H9 (cell line): ENCODE measurements at regions not wholly inside any gene's neighbourhood (a gene's known extent, or its start where the extent isn't known, plus 50 kb on each side); places are given as distances from the start of the nearest gene placed in this dataset.

Experiments used
- DNase-seq: peaks from one replicate; pipeline ENCODE4 v3.0.0-alpha.2; 2017
- H2AFZ ChIP-seq: one replicate; pipeline ENCODE4 v1.6.1; 2013; ENCODE audit warnings: mild to moderate bottlenecking, low read length, control low read depth, moderate library complexity
- H2AK5ac ChIP-seq: 2 replicates; pipeline ENCODE4 v1.6.1; 2013; ENCODE audit warnings: low read length, control low read depth, mixed read lengths; ENCODE audit not compliant: insufficient read length
- H2BK120ac ChIP-seq: one replicate; pipeline ENCODE4 v1.6.1; 2013; ENCODE audit warnings: low read depth, mild to moderate bottlenecking, low read length, control low read depth, inconsistent platforms; ENCODE audit not compliant: poor library complexity, severe bottlenecking
- H2BK12ac ChIP-seq: 2 replicates; pipeline ENCODE4 v1.6.1; 2013; ENCODE audit warnings: low read length, control low read depth, mixed read lengths, low read depth; ENCODE audit not compliant: insufficient read length
- H2BK15ac ChIP-seq: 2 replicates; pipeline ENCODE4 v1.6.1; 2013; ENCODE audit warnings: low read depth, low read length, control low read depth
- H2BK20ac ChIP-seq: one replicate; pipeline ENCODE4 v1.6.1; 2013; ENCODE audit warnings: low read depth, mild to moderate bottlenecking, low read length, control low read depth, inconsistent platforms; ENCODE audit not compliant: poor library complexity, severe bottlenecking
- H2BK5ac ChIP-seq: 2 replicates; pipeline ENCODE4 v1.6.1; 2013; ENCODE audit warnings: low read length, control low read depth, mixed read lengths; ENCODE audit not compliant: insufficient read length
- H3K14ac ChIP-seq: 2 replicates; pipeline ENCODE4 v1.6.1; 2013; ENCODE audit warnings: low read length, control low read depth; ENCODE audit not compliant: insufficient read depth
- H3K18ac ChIP-seq: 2 replicates; pipeline ENCODE4 v1.6.1; 2013; ENCODE audit warnings: low read depth, mild to moderate bottlenecking, mixed read lengths, low read length, control low read depth; ENCODE audit not compliant: insufficient read length
- H3K23ac ChIP-seq: 2 replicates; pipeline ENCODE4 v1.6.1; 2013; ENCODE audit warnings: low read length, control low read depth, mixed read lengths, low read depth; ENCODE audit not compliant: insufficient read length
- H3K23me2 ChIP-seq: 2 replicates; pipeline ENCODE4 v1.6.1; 2013; ENCODE audit warnings: low read depth, mild to moderate bottlenecking, mixed read lengths, low read length, control low read depth; ENCODE audit not compliant: insufficient read length, poor library complexity, severe bottlenecking
- H3K27ac ChIP-seq: 2 replicates; pipeline ENCODE4 v1.5.1; 2013; ENCODE audit warnings: low read length, control low read depth, mixed read lengths, low read depth; ENCODE audit not compliant: insufficient read length
- H3K27me3 ChIP-seq: 2 replicates; pipeline ENCODE4 v1.6.1; 2013; ENCODE audit warnings: low read length, control low read depth, inconsistent platforms; ENCODE audit not compliant: insufficient read depth
- H3K4ac ChIP-seq: 2 replicates; pipeline ENCODE4 v1.6.1; 2013; ENCODE audit warnings: low read depth, mild to moderate bottlenecking, control low read depth, inconsistent platforms, low read length, moderate library complexity
- H3K4me1 ChIP-seq: 2 replicates; pipeline ENCODE4 v1.6.1; 2013; ENCODE audit warnings: low read length, control low read depth, inconsistent platforms; ENCODE audit not compliant: insufficient read depth
- H3K4me2 ChIP-seq: 2 replicates; pipeline ENCODE4 v1.6.1; 2013; ENCODE audit warnings: low read length, control low read depth, mixed read lengths; ENCODE audit not compliant: insufficient read length, insufficient read depth
- H3K56ac ChIP-seq: 2 replicates; pipeline ENCODE4 v1.6.1; 2013; ENCODE audit warnings: low read depth, mild to moderate bottlenecking, mixed read lengths, low read length, control low read depth; ENCODE audit not compliant: insufficient read length
- H3K79me1 ChIP-seq: 2 replicates; pipeline ENCODE4 v1.6.1; 2013; ENCODE audit warnings: low read depth, mild to moderate bottlenecking, moderate library complexity, low read length, control low read depth, inconsistent platforms; ENCODE audit not compliant: insufficient read depth, poor library complexity, severe bottlenecking
- H3K79me2 ChIP-seq: 2 replicates; pipeline ENCODE4 v1.6.1; 2013; ENCODE audit warnings: low read length, control low read depth, inconsistent platforms; ENCODE audit not compliant: insufficient read depth
- H3K9ac ChIP-seq: 2 replicates; pipeline ENCODE4 v1.6.1; 2013; ENCODE audit warnings: low read length, control low read depth, mixed read lengths; ENCODE audit not compliant: insufficient read length; ENCODE audit errors: extremely low read depth
- H3K9me3 ChIP-seq: one replicate; pipeline ENCODE4 v1.6.1; 2013; ENCODE audit warnings: low read depth, low read length, inconsistent platforms; ENCODE audit not compliant: control insufficient read depth
- H3T11ph ChIP-seq: one replicate; pipeline ENCODE4 v1.6.1; 2013; ENCODE audit warnings: mild to moderate bottlenecking, low read length, control low read depth, inconsistent platforms
- H4K20me1 ChIP-seq: one replicate; pipeline ENCODE4 v1.6.1; 2013; ENCODE audit not compliant: control insufficient read depth, insufficient read length, insufficient read depth
- H4K5ac ChIP-seq: 2 replicates; pipeline ENCODE4 v1.6.1; 2013; ENCODE audit warnings: low read depth, mild to moderate bottlenecking, mixed read lengths, low read length, control low read depth; ENCODE audit not compliant: insufficient read length
- H4K8ac ChIP-seq: replicated peaks from 2 replicates; pipeline ENCODE4 v1.6.1; 2013; ENCODE audit warnings: low read length, control low read depth, mixed read lengths, low read depth; ENCODE audit not compliant: insufficient read length
- H4K91ac ChIP-seq: 2 replicates; pipeline ENCODE4 v1.6.1; 2013; ENCODE audit warnings: low read depth, mild to moderate bottlenecking, moderate library complexity, mixed read lengths, low read length, control low read depth; ENCODE audit not compliant: insufficient read length
- H3K27ac Mint-ChIP-seq, 3 experiments: 2 replicates in 2 of 3; 3 replicates in 1 of 3; pipeline ENCODE4 v1.8.0; 2020 to 2021; ENCODE audit warnings: mixed read lengths in 3 of 3, mild to moderate bottlenecking in 1 of 3, moderate library complexity in 1 of 3
- H3K27me3 Mint-ChIP-seq: 2 replicates; pipeline ENCODE4 v1.8.0; 2021; ENCODE audit warnings: low read depth, mild to moderate bottlenecking, moderate library complexity, mixed read lengths
- H3K36me3 Mint-ChIP-seq, 3 experiments: 2 replicates in 2 of 3; 3 replicates in 1 of 3; pipeline ENCODE4 v1.8.0; 2020 to 2021; ENCODE audit warnings: low read depth in 3 of 3, mixed read lengths in 3 of 3; ENCODE audit not compliant: insufficient read depth in 1 of 3
- H3K4me1 Mint-ChIP-seq, 2 experiments: 2 replicates each; pipeline ENCODE4 v1.8.0; 2020; ENCODE audit warnings: mixed read lengths in 2 of 2
- H3K4me3 Mint-ChIP-seq, 2 experiments: 2 replicates in 1 of 2; 3 replicates in 1 of 2; pipeline ENCODE4 v1.8.0; 2020 to 2021; ENCODE audit warnings: mild to moderate bottlenecking in 2 of 2, mixed read lengths in 2 of 2, moderate library complexity in 1 of 2
- H3K9me3 Mint-ChIP-seq, 2 experiments: 2 replicates in 1 of 2; 3 replicates in 1 of 2; pipeline ENCODE4 v1.8.0; 2020; ENCODE audit warnings: mild to moderate bottlenecking in 2 of 2, mixed read lengths in 2 of 2, moderate library complexity in 1 of 2
- WGBS: extraction: QIAGEN DNeasy Blood & Tissue Kit; methylation state at CpG from one replicate; pipeline ENCODE4 v1.1.7; 2013; ENCODE audit warnings: missing lambda C conversion rate, low lambda C conversion rate, mixed read lengths; ENCODE audit not compliant: insufficient read length; ENCODE audit errors: extremely low coverage; 5-methylcytosine and 5-hydroxymethylcytosine counted together
- TF ChIP-seq, protein P1 (sequence below): fragments of 200-600 bp; sonication (generic); conservative IDR thresholded peaks from 3 replicates; pipeline ENCODE4 v1.8.0; 2021; ENCODE audit warnings: antibody characterized with exemption, mild to moderate bottlenecking

DNA sequence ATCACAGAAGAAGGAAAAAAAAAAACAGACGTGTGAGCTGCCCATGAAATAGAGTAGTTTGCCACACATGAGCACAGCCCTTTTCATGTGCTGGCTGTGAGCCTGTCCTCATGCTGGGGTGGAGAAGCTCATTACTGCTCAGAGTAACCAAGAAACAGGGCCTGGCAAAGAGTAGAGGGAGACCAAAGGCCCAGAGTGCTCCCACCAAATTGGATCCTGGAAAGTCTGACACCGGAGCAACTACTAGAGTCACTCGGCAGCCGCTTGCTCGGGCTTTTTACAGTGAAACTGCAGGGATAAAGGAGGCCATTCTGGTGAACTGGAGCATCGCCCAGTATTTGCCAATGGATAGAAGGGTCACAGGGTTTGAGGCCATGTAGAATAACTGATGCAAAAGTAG is 64.4 kb upstream of the BARHL2 start:
- no peaks in the 10 kb centered on the region for H3K27me3 ChIP-seq
- DNase-seq, result no peak
- H4K20me1 ChIP-seq, result no peaks in the 10 kb centered on the region
- no CpG with 5 or more reads among the region's 6 CpGs for whole genome bisulfite sequencing
- no peaks in the 10 kb centered on the region for H3K4me1 ChIP-seq
- no peak overlapping the region for H4K5ac ChIP-seq
- no peak overlapping the region for H3K27ac ChIP-seq
- no peak overlapping the region for H3K9ac ChIP-seq
- no peak overlapping the region for H3K14ac ChIP-seq
- H2BK12ac ChIP-seq, result no peak overlapping the region
- no peak overlapping the region for H4K8ac ChIP-seq
- H2BK20ac ChIP-seq, result no peak overlapping the region
- Mint-ChIP-seq H3K27me3 (no peaks in the 10 kb centered on the region; the same call in 1 of the 2 replicates), H3K27ac (no peak overlapping the region), H3K4me3 (no peak overlapping the region), H3K4me1 (peaks cover 15 to 16% of the 10 kb centered on the region in 2 experiments), H3K9me3 (no peaks in the 10 kb centered on the region), H3K36me3 (no peaks in the 10 kb centered on the region)
- no peak overlapping the region for H4K91ac ChIP-seq
- H3K18ac ChIP-seq, result no peak overlapping the region
- H3K4me2 ChIP-seq, result no peak overlapping the region
- H2BK120ac ChIP-seq, result no peak overlapping the region
- H3K79me1 ChIP-seq, result no peaks in the 10 kb centered on the region
- H3K56ac ChIP-seq, result no peak overlapping the region
- no peaks in the 10 kb centered on the region for H3K79me2 ChIP-seq
- TF ChIP-seq, protein P1, sequence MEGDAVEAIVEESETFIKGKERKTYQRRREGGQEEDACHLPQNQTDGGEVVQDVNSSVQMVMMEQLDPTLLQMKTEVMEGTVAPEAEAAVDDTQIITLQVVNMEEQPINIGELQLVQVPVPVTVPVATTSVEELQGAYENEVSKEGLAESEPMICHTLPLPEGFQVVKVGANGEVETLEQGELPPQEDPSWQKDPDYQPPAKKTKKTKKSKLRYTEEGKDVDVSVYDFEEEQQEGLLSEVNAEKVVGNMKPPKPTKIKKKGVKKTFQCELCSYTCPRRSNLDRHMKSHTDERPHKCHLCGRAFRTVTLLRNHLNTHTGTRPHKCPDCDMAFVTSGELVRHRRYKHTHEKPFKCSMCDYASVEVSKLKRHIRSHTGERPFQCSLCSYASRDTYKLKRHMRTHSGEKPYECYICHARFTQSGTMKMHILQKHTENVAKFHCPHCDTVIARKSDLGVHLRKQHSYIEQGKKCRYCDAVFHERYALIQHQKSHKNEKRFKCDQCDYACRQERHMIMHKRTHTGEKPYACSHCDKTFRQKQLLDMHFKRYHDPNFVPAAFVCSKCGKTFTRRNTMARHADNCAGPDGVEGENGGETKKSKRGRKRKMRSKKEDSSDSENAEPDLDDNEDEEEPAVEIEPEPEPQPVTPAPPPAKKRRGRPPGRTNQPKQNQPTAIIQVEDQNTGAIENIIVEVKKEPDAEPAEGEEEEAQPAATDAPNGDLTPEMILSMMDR, result no peak
- H3T11ph ChIP-seq, result no peak overlapping the region
- no peaks in the 10 kb centered on the region for H3K23me2 ChIP-seq
- H2BK15ac ChIP-seq, result no peak overlapping the region
- H3K4ac ChIP-seq, result no peak overlapping the region
- no peaks in the 10 kb centered on the region for H3K9me3 ChIP-seq
- H2BK5ac ChIP-seq, result no peak overlapping the region
- no peak overlapping the region for H3K23ac ChIP-seq
- H2AFZ ChIP-seq, result no peak overlapping the region
- H2AK5ac ChIP-seq, result no peak overlapping the region
